A549 (cell line): ENCODE measurements at regions not wholly inside any gene's neighbourhood (a gene's known extent, or its start where the extent isn't known, plus 50 kb on each side); places are given as distances from the start of the nearest gene placed in this dataset.

Experiments used
- ELK1 ChIP-seq: fragments of 150-350 bp; IDR thresholded peaks from 2 replicates; pipeline ENCODE4 v1.6.1; 2014; ENCODE audit warnings: low read depth, mild to moderate bottlenecking, low read length
- EP300 ChIP-seq, 2 experiments: fragments of >200 bp; sonication (Bioruptor Twin); formaldehyde crosslinking; IDR thresholded peaks; 2 replicates in 1 of 2; 3 replicates in 1 of 2; pipeline ENCODE4 v1.6.1; 2016 to 2017
- ESRRA ChIP-seq: fragments of 150-350 bp; IDR thresholded peaks from 2 replicates; pipeline ENCODE4 v1.6.1; 2014; ENCODE audit warnings: mild to moderate bottlenecking, low read length, borderline replicate concordance
- JUN ChIP-seq, 2 experiments: fragments of >200 bp; sonication (Bioruptor Twin); formaldehyde crosslinking; IDR thresholded peaks; 2 replicates in 1 of 2; 3 replicates in 1 of 2; pipeline ENCODE4 v1.6.1; 2016 to 2017
- KDM5A ChIP-seq: fragments of 200-600 bp; sonication (generic); IDR thresholded peaks from 2 replicates; pipeline ENCODE4 v1.6.1; 2016; ENCODE audit warnings: antibody characterized with exemption, mild to moderate bottlenecking
- MYC ChIP-seq: IDR thresholded peaks from 2 replicates; pipeline ENCODE4 v1.6.1; 2012; ENCODE audit warnings: mild to moderate bottlenecking, inconsistent platforms, low read length, improper control_type of control experiment, borderline replicate concordance
- NR3C1 ChIP-seq: fragments of >200 bp; sonication (Bioruptor Twin); formaldehyde crosslinking; IDR thresholded peaks from 3 replicates; pipeline ENCODE4 v1.6.1; 2017
- PHF8 ChIP-seq: fragments of 200-600 bp; sonication (generic); IDR thresholded peaks from 2 replicates; pipeline ENCODE4 v1.6.1; 2016; ENCODE audit warnings: low read depth, mild to moderate bottlenecking, antibody characterized with exemption, moderate library complexity, borderline replicate concordance
- ZC3H11A ChIP-seq: fragments of 450-650 bp; IDR thresholded peaks from 2 replicates; pipeline ENCODE4 v1.6.1; 2014; ENCODE audit warnings: antibody characterized with exemption, mild to moderate bottlenecking
- TF ChIP-seq, protein P1 (sequence below): IDR thresholded peaks from 2 replicates; pipeline ENCODE4 v1.6.1; 2012
- TF ChIP-seq, protein P2 (sequence below): fragments of 200-600 bp; sonication (generic); IDR thresholded peaks from 2 replicates; pipeline ENCODE4 v1.6.1; 2016; ENCODE audit warnings: antibody characterized with exemption, mild to moderate bottlenecking, moderate library complexity
- TF ChIP-seq, protein P3 (sequence below): fragments of 450-650 bp; IDR thresholded peaks from 2 replicates; pipeline ENCODE4 v1.6.1; 2014; ENCODE audit warnings: antibody characterized with exemption
- TF ChIP-seq, protein P4 (sequence below): fragments of >200 bp; sonication (Bioruptor Twin); formaldehyde crosslinking; IDR thresholded peaks from 3 replicates; pipeline ENCODE4 v1.6.1; 2016

DNA sequence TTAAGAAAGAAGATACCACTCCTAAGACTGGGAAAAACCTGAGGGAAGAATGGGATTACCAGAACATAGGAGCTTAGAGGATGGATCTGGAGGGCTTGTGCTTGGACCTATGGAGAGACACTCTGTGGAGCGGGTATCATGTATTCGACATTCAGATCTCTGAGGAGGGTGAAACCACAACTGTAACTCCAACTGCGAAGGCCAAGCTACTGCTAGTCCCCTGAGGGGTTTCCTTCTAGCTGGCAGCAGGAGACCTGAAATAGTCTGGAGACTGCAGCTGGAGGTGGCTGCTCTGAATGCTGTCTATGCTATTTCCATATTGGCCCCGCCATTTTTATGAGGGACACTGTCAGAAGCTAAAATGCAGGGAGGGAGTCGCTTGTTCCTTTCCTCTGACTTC lies 462.3 kb downstream of the PTPRC start:
- TF ChIP-seq, protein P1, sequence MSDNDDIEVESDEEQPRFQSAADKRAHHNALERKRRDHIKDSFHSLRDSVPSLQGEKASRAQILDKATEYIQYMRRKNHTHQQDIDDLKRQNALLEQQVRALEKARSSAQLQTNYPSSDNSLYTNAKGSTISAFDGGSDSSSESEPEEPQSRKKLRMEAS = no peak
- no peak for TF ChIP-seq JUN (IDR thresholded peaks at IDR 0.05)
- no peak for TF ChIP-seq KDM5A
- TF ChIP-seq PHF8 = no peak
- TF ChIP-seq, protein P2, sequence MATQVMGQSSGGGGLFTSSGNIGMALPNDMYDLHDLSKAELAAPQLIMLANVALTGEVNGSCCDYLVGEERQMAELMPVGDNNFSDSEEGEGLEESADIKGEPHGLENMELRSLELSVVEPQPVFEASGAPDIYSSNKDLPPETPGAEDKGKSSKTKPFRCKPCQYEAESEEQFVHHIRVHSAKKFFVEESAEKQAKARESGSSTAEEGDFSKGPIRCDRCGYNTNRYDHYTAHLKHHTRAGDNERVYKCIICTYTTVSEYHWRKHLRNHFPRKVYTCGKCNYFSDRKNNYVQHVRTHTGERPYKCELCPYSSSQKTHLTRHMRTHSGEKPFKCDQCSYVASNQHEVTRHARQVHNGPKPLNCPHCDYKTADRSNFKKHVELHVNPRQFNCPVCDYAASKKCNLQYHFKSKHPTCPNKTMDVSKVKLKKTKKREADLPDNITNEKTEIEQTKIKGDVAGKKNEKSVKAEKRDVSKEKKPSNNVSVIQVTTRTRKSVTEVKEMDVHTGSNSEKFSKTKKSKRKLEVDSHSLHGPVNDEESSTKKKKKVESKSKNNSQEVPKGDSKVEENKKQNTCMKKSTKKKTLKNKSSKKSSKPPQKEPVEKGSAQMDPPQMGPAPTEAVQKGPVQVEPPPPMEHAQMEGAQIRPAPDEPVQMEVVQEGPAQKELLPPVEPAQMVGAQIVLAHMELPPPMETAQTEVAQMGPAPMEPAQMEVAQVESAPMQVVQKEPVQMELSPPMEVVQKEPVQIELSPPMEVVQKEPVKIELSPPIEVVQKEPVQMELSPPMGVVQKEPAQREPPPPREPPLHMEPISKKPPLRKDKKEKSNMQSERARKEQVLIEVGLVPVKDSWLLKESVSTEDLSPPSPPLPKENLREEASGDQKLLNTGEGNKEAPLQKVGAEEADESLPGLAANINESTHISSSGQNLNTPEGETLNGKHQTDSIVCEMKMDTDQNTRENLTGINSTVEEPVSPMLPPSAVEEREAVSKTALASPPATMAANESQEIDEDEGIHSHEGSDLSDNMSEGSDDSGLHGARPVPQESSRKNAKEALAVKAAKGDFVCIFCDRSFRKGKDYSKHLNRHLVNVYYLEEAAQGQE = no peak
- TF ChIP-seq ELK1 = no peak
- no peak for TF ChIP-seq ZC3H11A
- TF ChIP-seq, protein P3, sequence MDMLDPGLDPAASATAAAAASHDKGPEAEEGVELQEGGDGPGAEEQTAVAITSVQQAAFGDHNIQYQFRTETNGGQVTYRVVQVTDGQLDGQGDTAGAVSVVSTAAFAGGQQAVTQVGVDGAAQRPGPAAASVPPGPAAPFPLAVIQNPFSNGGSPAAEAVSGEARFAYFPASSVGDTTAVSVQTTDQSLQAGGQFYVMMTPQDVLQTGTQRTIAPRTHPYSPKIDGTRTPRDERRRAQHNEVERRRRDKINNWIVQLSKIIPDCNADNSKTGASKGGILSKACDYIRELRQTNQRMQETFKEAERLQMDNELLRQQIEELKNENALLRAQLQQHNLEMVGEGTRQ = no peak
- no peak for TF ChIP-seq EP300 (IDR thresholded peaks at IDR 0.05)
- no peak for TF ChIP-seq ESRRA
- no peak for TF ChIP-seq MYC
- TF ChIP-seq, protein P4, sequence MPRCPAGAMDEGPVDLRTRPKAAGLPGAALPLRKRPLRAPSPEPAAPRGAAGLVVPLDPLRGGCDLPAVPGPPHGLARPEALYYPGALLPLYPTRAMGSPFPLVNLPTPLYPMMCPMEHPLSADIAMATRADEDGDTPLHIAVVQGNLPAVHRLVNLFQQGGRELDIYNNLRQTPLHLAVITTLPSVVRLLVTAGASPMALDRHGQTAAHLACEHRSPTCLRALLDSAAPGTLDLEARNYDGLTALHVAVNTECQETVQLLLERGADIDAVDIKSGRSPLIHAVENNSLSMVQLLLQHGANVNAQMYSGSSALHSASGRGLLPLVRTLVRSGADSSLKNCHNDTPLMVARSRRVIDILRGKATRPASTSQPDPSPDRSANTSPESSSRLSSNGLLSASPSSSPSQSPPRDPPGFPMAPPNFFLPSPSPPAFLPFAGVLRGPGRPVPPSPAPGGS = no peak
- TF ChIP-seq NR3C1 = no peak
